Mucosa of descending colon (tissue), 3 donors: ENCODE measurements at regions not wholly inside any gene's neighbourhood (a gene's known extent, or its start where the extent isn't known, plus 50 kb on each side); places are given as distances from the start of the nearest gene placed in this dataset.
A peak's percentile ranks its signal among the peaks of the same experiment; 100 is the strongest.

ENCODE experiments used
- ATAC-seq: fragments of 200-7000 bp; cut with Tn5 transposase; one replicate; pipeline ENCODE4 v1.9.1; 2020; ENCODE audit warnings: mild to moderate bottlenecking, moderate library complexity
- DNase-seq, 3 donors: peaks; one replicate each; pipeline ENCODE4 v3.0.0-alpha.2; 2020
- H3K36me3 ChIP-seq: fragments of 200-600 bp; one replicate; pipeline ENCODE4 v1.8.0; 2021; ENCODE audit warnings: low read depth, mild to moderate bottlenecking
- H3K4me1 ChIP-seq: fragments of 200-600 bp; one replicate; pipeline ENCODE4 v1.8.0; 2021; ENCODE audit warnings: low read depth, mild to moderate bottlenecking
- H3K4me3 ChIP-seq: fragments of 200-600 bp; one replicate; pipeline ENCODE4 v1.8.0; 2021; ENCODE audit warnings: mild to moderate bottlenecking
- H3K9me3 ChIP-seq: fragments of 200-600 bp; one replicate; pipeline ENCODE4 v1.8.0; 2021; ENCODE audit warnings: mild to moderate bottlenecking
- intact Hi-C, 2 donors: fragments of 100-400 bp; cut with DNase I in 1 of 2; cut with micrococcal nuclease in 1 of 2; formaldehyde crosslinking; loops; one replicate each; pipeline versions ENCODE4 v1.11.0 to v1.11.1; 2022; cut with DNase I, micrococcal nuclease
- TF ChIP-seq, protein P1 (sequence below): fragments of 200-600 bp; IDR thresholded peaks from one replicate; pipeline ENCODE4 v1.8.0; 2022; ENCODE audit warnings: antibody characterized with exemption, mild to moderate bottlenecking
- donor health status: DM: no; HTN: no; CAD: no; lungs with moderate emphysema.
- donor health status: DM: no; HTN: no; CAD: no.
- donor health status: DM: no; HTN: yes; CAD: no.

DNA sequence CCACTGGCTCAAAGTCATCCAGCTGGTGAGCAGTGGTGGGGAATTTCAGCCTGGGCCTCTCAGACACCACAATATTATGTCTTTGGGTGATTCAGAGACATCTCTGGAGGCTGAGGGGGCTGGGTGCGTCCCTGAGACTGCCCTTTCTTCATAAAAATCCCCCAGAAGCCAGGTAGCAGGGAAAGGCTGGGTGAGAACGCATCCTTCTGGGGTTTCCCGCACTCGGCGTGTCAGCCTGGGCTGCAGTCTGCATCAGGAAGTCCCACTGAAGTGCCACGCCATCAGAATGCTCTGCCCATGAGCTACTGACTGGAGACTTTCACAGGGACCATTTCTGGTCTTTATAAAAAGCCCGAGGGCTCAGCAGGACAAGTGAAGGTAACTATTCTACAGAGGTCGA, 148.8 kb upstream of the SLC6A11 start:
- Histone ChIP-seq H3K4me3 (no peak overlapping the region), H3K36me3 (no peaks in the 10 kb centered on the region), H3K9me3 (no peaks in the 10 kb centered on the region), H3K4me1 (no peaks in the 10 kb centered on the region)
- intact Hi-C loops: no loop called here
- ATAC-seq (no peak), DNase-seq (no peak)
- TF ChIP-seq, protein P1, sequence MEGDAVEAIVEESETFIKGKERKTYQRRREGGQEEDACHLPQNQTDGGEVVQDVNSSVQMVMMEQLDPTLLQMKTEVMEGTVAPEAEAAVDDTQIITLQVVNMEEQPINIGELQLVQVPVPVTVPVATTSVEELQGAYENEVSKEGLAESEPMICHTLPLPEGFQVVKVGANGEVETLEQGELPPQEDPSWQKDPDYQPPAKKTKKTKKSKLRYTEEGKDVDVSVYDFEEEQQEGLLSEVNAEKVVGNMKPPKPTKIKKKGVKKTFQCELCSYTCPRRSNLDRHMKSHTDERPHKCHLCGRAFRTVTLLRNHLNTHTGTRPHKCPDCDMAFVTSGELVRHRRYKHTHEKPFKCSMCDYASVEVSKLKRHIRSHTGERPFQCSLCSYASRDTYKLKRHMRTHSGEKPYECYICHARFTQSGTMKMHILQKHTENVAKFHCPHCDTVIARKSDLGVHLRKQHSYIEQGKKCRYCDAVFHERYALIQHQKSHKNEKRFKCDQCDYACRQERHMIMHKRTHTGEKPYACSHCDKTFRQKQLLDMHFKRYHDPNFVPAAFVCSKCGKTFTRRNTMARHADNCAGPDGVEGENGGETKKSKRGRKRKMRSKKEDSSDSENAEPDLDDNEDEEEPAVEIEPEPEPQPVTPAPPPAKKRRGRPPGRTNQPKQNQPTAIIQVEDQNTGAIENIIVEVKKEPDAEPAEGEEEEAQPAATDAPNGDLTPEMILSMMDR: no peak

DNA sequence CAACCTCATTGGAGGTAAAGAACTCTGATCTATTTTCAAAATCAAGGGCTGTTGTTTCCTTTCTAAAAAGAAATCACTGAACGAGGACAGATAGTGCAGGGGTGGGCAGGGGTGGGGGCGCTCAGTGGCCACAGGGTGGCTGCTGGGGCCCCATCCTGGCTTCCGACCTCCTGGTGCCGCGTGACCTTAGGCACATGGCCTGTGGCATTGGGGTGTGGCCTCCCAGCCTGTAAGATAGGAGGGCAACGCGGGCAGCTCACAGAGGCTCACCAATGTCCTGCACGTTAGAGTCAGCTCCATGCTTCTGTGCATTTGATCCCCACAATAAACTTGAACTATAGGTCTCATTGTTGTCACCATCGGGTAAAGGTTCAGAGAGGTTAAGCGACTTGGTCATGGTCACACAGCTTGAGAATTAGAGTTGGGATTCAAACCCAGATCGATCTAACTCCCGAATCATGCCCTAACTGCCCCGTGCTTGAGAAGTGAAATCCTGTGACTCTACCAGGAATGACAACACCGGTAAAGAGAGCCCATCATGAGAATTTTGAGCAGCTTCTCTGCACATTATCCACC, 148.0 kb upstream of the SLC6A11 start:
- TF ChIP-seq, protein P1: no peak
- no peaks in the 10 kb centered on the region for H3K9me3 ChIP-seq
- no peak for DNase-seq
- ATAC-seq: no peak
- H3K4me3 ChIP-seq: no peak overlapping the region
- intact Hi-C loops: no loop called here
- H3K4me1 ChIP-seq: no peaks in the 10 kb centered on the region
- H3K36me3 ChIP-seq: no peaks in the 10 kb centered on the region

DNA sequence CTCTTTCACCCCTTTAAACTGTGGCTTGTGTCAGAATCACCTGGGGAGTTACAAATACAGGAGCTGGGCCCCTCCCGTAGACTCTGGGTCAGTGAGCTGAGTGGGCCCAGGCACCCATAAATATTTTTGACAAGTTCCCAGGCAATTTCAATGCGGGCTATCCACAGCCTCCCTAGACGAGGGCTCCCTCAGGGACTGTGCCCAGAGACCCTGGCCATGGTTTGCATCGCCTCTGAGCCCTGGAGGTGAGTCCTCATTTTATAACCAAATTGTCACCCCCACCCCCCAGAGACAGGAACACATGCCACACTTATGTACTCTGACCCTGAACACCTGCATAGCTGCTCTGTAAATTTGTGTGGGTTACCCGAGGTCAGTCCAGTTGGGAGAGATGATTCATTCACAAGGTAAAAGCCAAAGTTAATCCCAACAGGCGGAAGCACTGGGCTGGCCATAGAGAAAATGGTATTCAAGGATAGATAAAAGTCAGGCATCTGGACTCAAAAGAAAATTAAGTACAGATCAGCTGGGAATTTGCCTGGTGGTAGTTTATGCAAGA, 146.5 kb upstream of the SLC6A11 start:
- ATAC-seq: peak; percentile 33
- intact Hi-C loops: no loop called here
- no peak for DNase-seq

DNA sequence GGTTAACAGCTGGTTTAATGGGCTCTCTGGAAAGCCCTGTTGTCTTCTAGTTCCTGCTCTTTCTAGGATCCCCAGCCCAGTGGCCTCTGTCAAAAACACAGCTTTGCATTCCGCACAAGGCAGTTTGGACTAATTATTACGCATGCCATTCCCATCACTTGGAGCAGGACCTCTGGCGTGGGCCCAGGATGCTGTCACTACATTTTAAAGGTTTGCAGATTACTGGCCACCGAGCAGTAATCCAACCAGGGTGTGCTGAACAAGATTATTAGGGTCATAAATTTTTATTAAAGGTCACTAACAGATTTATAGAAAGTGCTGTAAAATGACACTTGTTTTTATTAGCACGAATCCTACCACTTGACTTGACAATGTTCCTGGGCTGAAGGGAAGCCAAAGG, 143.6 kb upstream of the SLC6A11 start:
- DNase-seq (no peak), ATAC-seq (no peak)
- Histone ChIP-seq H3K4me3 (no peak overlapping the region), H3K36me3 (no peaks in the 10 kb centered on the region), H3K9me3 (no peaks in the 10 kb centered on the region), H3K4me1 (no peaks in the 10 kb centered on the region)
- TF ChIP-seq, protein P1: no peak
- intact Hi-C loops: no loop called here

More for the DNA sequence above, 146.5 kb upstream of the SLC6A11 start:
- Histone ChIP-seq H3K4me1 (no peaks in the 10 kb centered on the region), H3K36me3 (no peaks in the 10 kb centered on the region), H3K9me3 (no peaks in the 10 kb centered on the region), H3K4me3 (no peak overlapping the region)
- TF ChIP-seq, protein P1: no peak

DNA sequence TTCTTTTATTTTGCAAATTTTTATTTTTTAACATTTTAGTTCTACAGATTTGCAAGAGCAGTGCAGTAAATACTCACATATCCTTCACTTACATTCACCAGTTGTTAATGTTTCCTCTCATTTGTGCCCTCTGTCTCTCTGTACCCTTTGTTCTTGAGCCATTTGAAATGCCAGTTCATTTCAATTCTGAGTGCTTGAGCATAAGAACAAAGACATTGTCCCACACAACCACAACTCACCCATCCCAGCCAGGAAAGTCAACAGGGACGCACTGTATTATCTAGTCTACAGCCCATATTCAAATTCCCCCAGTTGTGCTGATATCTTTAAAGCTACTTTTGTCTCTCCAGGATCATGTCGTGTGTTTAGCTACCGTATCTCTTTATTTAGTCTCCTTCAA, 141.4 kb upstream of the SLC6A11 start:
- TF ChIP-seq, protein P1: no peak
- Histone ChIP-seq H3K4me3 (no peak overlapping the region), H3K4me1 (no peaks in the 10 kb centered on the region), H3K9me3 (no peaks in the 10 kb centered on the region), H3K36me3 (no peaks in the 10 kb centered on the region)
- DNase-seq (no peak), ATAC-seq (no peak)
- intact Hi-C loops: no loop called here

DNA sequence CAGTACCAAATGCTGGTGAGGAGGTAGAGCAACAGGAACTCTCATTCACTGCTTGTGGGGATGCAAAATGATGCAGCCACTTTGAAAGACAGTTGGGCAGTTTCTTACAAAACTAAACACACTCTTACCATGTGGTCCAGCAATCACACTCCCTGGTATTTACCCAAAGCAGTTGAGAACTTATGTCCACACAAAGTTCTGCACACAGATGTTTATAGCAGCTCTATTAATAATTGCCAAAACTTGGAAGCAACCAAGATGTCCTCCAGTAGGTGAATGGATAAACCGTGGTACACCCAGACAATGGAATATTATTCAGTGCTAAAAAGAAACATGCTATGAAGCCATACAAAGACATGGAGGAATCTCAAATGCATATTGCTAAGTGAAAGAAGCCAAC, 139.1 kb upstream of the SLC6A11 start:
- Histone ChIP-seq H3K36me3 (no peaks in the 10 kb centered on the region), H3K4me1 (no peaks in the 10 kb centered on the region), H3K4me3 (no peak overlapping the region), H3K9me3 (no peaks in the 10 kb centered on the region)
- TF ChIP-seq, protein P1: no peak
- ATAC-seq (no peak), DNase-seq (no peak)
- intact Hi-C loops: no loop called here
